ENCODE measurements at regions not wholly inside any gene's neighbourhood (a gene's known extent, or its start where the extent isn't known, plus 50 kb on each side); places are given as distances from the start of the nearest gene placed in this dataset.

DNA sequence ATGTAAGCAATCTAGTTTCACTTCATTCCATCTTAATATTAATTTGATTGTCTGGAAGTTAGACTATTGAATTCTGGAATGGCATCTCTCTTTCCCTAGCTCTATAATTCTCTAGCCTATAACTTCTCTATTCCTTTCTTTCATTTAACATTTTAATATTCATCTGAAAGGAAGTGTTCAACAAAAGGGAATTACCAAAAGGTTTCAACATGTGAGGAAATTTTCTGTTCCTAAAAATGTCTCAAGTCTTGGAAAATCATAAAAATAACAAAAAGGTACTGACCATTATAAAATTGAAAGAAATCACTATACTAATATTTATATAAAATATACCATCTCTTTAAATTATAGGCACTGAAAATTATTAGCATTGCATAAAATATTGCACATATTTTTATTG is 228.7 kb downstream of the TXNL1 start:
- TF ChIP-seq POLR2AphosphoS5 (IDR thresholded peaks at IDR 0.05; ENCODE audit: low read depth, low read length): no peak
- TF ChIP-seq FOXP2 (optimal IDR thresholded peaks at IDR 0.05; ENCODE audit: borderline replicate concordance, extremely low read depth, extremely low read length, insufficient read depth): no peak
- TF ChIP-seq, protein P1, sequence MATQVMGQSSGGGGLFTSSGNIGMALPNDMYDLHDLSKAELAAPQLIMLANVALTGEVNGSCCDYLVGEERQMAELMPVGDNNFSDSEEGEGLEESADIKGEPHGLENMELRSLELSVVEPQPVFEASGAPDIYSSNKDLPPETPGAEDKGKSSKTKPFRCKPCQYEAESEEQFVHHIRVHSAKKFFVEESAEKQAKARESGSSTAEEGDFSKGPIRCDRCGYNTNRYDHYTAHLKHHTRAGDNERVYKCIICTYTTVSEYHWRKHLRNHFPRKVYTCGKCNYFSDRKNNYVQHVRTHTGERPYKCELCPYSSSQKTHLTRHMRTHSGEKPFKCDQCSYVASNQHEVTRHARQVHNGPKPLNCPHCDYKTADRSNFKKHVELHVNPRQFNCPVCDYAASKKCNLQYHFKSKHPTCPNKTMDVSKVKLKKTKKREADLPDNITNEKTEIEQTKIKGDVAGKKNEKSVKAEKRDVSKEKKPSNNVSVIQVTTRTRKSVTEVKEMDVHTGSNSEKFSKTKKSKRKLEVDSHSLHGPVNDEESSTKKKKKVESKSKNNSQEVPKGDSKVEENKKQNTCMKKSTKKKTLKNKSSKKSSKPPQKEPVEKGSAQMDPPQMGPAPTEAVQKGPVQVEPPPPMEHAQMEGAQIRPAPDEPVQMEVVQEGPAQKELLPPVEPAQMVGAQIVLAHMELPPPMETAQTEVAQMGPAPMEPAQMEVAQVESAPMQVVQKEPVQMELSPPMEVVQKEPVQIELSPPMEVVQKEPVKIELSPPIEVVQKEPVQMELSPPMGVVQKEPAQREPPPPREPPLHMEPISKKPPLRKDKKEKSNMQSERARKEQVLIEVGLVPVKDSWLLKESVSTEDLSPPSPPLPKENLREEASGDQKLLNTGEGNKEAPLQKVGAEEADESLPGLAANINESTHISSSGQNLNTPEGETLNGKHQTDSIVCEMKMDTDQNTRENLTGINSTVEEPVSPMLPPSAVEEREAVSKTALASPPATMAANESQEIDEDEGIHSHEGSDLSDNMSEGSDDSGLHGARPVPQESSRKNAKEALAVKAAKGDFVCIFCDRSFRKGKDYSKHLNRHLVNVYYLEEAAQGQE (IDR thresholded peaks at IDR 0.05; ENCODE audit: insufficient read depth in 1 of 2, low read depth in 2 of 2, low read length in 2 of 2): no peak
- no peak for TF ChIP-seq SIN3A (IDR thresholded peaks at IDR 0.05; ENCODE audit: borderline replicate concordance, insufficient read depth, low read length)
- TF ChIP-seq TAF1 (IDR thresholded peaks at IDR 0.05; ENCODE audit: borderline replicate concordance, insufficient read depth, low read length): no peak

DNA sequence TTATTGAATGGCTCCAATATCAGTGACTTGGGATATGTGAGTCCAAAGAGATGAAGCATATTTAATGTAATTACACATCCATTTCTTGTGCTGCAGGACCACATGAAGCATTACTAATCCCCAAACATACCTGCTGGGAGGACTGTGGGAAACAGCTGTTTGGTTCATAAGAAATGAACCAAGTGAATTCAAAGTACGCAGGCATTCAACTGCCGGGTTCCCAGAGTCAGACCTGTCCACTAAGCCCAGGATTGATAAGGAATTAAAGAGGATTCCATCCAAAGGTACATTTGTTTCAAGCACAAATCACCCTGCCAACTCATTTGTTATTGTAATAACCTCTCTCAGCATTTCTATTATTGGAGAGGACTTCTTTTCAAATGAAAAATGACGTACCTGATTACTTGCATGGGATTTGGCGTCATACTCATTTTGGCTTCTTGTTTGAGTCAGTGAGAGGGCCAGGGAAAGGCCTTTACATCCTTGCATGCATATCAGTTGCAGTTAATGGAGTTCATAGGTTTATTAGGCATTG is 230.7 kb downstream of the TXNL1 start:
- TF ChIP-seq, protein P1 (IDR thresholded peaks at IDR 0.05; ENCODE audit: insufficient read depth in 1 of 2, low read depth in 2 of 2, low read length in 2 of 2): no peak
- no peak for TF ChIP-seq POLR2AphosphoS5 (IDR thresholded peaks at IDR 0.05; ENCODE audit: low read depth, low read length)
- no peak for TF ChIP-seq TAF1 (IDR thresholded peaks at IDR 0.05; ENCODE audit: borderline replicate concordance, insufficient read depth, low read length)

DNA sequence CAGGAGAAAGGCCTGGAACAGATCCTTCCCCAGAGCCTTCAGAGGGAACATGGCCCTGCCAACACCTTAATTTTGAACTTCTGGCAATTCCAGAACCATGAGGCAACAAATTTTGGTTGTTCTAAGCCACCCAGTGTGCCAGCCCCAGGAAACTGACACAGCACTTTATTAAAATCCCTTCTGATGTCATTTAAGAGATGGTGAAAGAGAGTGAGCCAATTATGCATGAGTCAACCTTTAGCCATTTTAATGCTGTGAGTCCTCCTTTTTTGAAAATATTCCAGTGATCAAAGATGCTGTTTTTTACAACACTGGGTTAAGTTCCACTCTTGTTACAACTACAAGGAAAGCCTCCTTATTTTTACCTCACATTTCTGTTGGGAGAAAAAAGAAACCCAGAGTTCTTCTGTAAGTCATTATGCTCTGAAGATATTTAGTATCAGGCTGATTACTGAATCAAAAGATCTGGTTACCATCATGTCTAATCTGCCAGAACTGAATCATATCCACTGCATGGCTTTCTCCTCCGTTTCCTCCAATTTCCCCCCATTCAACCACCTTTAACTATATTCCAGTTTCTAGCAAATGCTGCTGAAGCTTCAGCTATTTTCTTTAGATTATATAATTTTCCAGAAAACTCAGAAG is 235.4 kb downstream of the TXNL1 start:
- no peak for TF ChIP-seq SIN3A (IDR thresholded peaks at IDR 0.05; ENCODE audit: borderline replicate concordance, insufficient read depth, low read length)
- no peak for TF ChIP-seq TAF1 (IDR thresholded peaks at IDR 0.05; ENCODE audit: borderline replicate concordance, insufficient read depth, low read length)
- TF ChIP-seq FOXP2 (optimal IDR thresholded peaks at IDR 0.05; ENCODE audit: borderline replicate concordance, extremely low read depth, extremely low read length, insufficient read depth): no peak
- TF ChIP-seq POLR2AphosphoS5 (IDR thresholded peaks at IDR 0.05; ENCODE audit: low read depth, low read length): no peak
- TF ChIP-seq, protein P1 (IDR thresholded peaks at IDR 0.05; ENCODE audit: insufficient read depth in 1 of 2, low read depth in 2 of 2, low read length in 2 of 2): no peak

DNA sequence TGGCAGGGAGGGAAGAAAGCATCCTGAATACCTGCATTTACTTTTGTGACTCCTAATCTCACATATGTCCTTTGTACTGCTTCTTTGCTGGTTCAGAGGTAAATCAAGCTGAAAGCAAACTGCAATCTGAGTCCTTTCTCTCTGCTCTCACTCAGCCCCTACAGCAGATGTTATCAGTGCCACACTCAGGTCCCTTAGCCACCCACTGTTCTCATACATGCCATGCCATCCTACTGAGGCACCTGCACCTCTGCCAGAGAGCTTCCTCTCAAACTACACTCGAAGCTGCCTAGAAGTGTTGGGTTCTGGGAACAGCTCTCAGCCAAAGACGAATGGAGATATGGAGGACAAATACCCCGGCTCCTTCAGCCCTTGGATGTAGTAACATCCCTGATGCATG is 244.5 kb downstream of the TXNL1 start:
- TF ChIP-seq, protein P1 (IDR thresholded peaks at IDR 0.05; ENCODE audit: insufficient read depth in 1 of 2, low read depth in 2 of 2, low read length in 2 of 2): no peak
- no peak for TF ChIP-seq FOXP2 (optimal IDR thresholded peaks at IDR 0.05; ENCODE audit: borderline replicate concordance, extremely low read depth, extremely low read length, insufficient read depth)
- no peak for TF ChIP-seq SIN3A (IDR thresholded peaks at IDR 0.05; ENCODE audit: borderline replicate concordance, insufficient read depth, low read length)
- TF ChIP-seq TAF1 (IDR thresholded peaks at IDR 0.05; ENCODE audit: borderline replicate concordance, insufficient read depth, low read length): no peak
- TF ChIP-seq POLR2AphosphoS5 (IDR thresholded peaks at IDR 0.05; ENCODE audit: low read depth, low read length): no peak

Measured in PFSK-1 (cell line).